ENCODE measurements at regions not wholly inside any gene's neighbourhood (a gene's known extent, or its start where the extent isn't known, plus 50 kb on each side); places are given as distances from the start of the nearest gene placed in this dataset.

GRCh38 chr14:71481021-71481654 lies 451.1 kb upstream of the RGS6 start:
- WGBS, 2 donors (ENCODE audit: low coverage in 1 of 2): 91 to 100% methylated on average over 1 to 4 of the region's 4 CpGs
- H3K36me3 ChIP-seq: no peaks in the 10 kb centered on the region
- no peak overlapping the region for H3K27ac ChIP-seq
- H3K4me3 ChIP-seq: no peak overlapping the region
- H3K4me1 ChIP-seq: no peaks in the 10 kb centered on the region
- no peak for DNase-seq
- no peaks in the 10 kb centered on the region for H3K27me3 ChIP-seq
- intact Hi-C loops (cut with DNase I; ENCODE audit: low total_unique reads): no loop called here
- no peak for TF ChIP-seq POLR2A (IDR thresholded peaks at IDR 0.05)
- TF ChIP-seq EP300 (IDR thresholded peaks at IDR 0.05; ENCODE audit: low read depth): no peak
- TF ChIP-seq CTCF (IDR thresholded peaks at IDR 0.05): no peak
- no peak for TF ChIP-seq POLR2AphosphoS5 (IDR thresholded peaks at IDR 0.05)
- no peaks in the 10 kb centered on the region for H3K9me3 ChIP-seq
- in situ Hi-C loops (cut with MboI; ENCODE audit: low pct_ligation_motif_present in 1 of 4, low pct_unique_long_range_greater_than_20kb in 1 of 4, low sequenced_read_pairs in 3 of 4): no loop called here

- in situ Hi-C loops (cut with MboI; ENCODE audit: low pct_ligation_motif_present in 1 of 4, low pct_unique_long_range_greater_than_20kb in 1 of 4, low sequenced_read_pairs in 3 of 4): no loop called here
- 66 to 70% methylated on average over 2 of the region's 2 CpGs for WGBS, 2 donors (ENCODE audit: low coverage in 1 of 2)
- no peak for DNase-seq
Measured at GRCh38 chr14:71482671-71483070, 449.6 kb upstream of the RGS6 start.

GRCh38 chr14:71483154-71483553 lies 449.1 kb upstream of the RGS6 start:
- WGBS, 2 donors (ENCODE audit: low coverage in 1 of 2): 84 to 96% methylated on average over 3 of the region's 3 CpGs
- intact Hi-C loops (cut with DNase I; ENCODE audit: low total_unique reads) (no loop called here), in situ Hi-C loops (cut with MboI; ENCODE audit: low pct_ligation_motif_present in 1 of 4, low pct_unique_long_range_greater_than_20kb in 1 of 4, low sequenced_read_pairs in 3 of 4) (no loop called here)
- no peak overlapping the region for H3K27ac ChIP-seq
- DNase-seq: no peak
- no peaks in the 10 kb centered on the region for H3K9me3 ChIP-seq
- H3K4me1 ChIP-seq: peaks cover 0 to 6% (median 0%) of the 10 kb centered on the region in 4 donors
- H3K4me3 ChIP-seq: no peak overlapping the region
- H3K27me3 ChIP-seq: no peaks in the 10 kb centered on the region
- no peak for TF ChIP-seq POLR2AphosphoS5 (IDR thresholded peaks at IDR 0.05)
- no peak for TF ChIP-seq EP300 (IDR thresholded peaks at IDR 0.05; ENCODE audit: low read depth)
- no peak for TF ChIP-seq POLR2A (IDR thresholded peaks at IDR 0.05)
- no peak for TF ChIP-seq CTCF (IDR thresholded peaks at IDR 0.05)
- H3K36me3 ChIP-seq: no peaks in the 10 kb centered on the region

More at GRCh38 chr14:71482671-71483070, 449.6 kb upstream of the RGS6 start:
- no peaks in the 10 kb centered on the region for H3K36me3 ChIP-seq
- no peak for TF ChIP-seq CTCF (IDR thresholded peaks at IDR 0.05)
- TF ChIP-seq EP300 (IDR thresholded peaks at IDR 0.05; ENCODE audit: low read depth): no peak
- TF ChIP-seq POLR2A (IDR thresholded peaks at IDR 0.05): no peak
- no peak for TF ChIP-seq POLR2AphosphoS5 (IDR thresholded peaks at IDR 0.05)
- H3K27me3 ChIP-seq: no peaks in the 10 kb centered on the region
- no peak overlapping the region for H3K4me3 ChIP-seq
- no peaks in the 10 kb centered on the region for H3K9me3 ChIP-seq
- H3K27ac ChIP-seq: no peak overlapping the region
- intact Hi-C loops (cut with DNase I; ENCODE audit: low total_unique reads): no loop called here
- H3K4me1 ChIP-seq: peaks cover 0 to 1% (median 0%) of the 10 kb centered on the region in 4 donors

GRCh38 chr14:71485833-71486232 lies 446.4 kb upstream of the RGS6 start:
- 91 to 97% methylated on average over 2 of the region's 2 CpGs for WGBS, 2 donors (ENCODE audit: low coverage in 1 of 2)
- no peak overlapping the region for H3K27ac ChIP-seq
- no peak for DNase-seq
- H3K36me3 ChIP-seq: no peaks in the 10 kb centered on the region
- TF ChIP-seq CTCF (IDR thresholded peaks at IDR 0.05) (no peak), EP300 (IDR thresholded peaks at IDR 0.05; ENCODE audit: low read depth) (no peak), POLR2A (IDR thresholded peaks at IDR 0.05) (no peak), POLR2AphosphoS5 (IDR thresholded peaks at IDR 0.05) (no peak)
- H3K9me3 ChIP-seq: no peaks in the 10 kb centered on the region
- intact Hi-C loops (cut with DNase I; ENCODE audit: low total_unique reads) (no loop called here), in situ Hi-C loops (cut with MboI; ENCODE audit: low pct_ligation_motif_present in 1 of 4, low pct_unique_long_range_greater_than_20kb in 1 of 4, low sequenced_read_pairs in 3 of 4) (no loop called here)
- H3K4me3 ChIP-seq: no peak overlapping the region
- H3K27me3 ChIP-seq: no peaks in the 10 kb centered on the region
- peaks cover 0 to 12% (median 0%) of the 10 kb centered on the region in 4 donors for H3K4me1 ChIP-seq

All from transverse colon (tissue), 4 donors.